Kidney glomerular epithelial cell (primary cell): ENCODE measurements at regions not wholly inside any gene's neighbourhood (a gene's known extent, or its start where the extent isn't known, plus 50 kb on each side); places are given as distances from the start of the nearest gene placed in this dataset.

Source experiments
- DNase-seq: peaks from one replicate; lab custom pipeline; 2025; lab: John Stamatoyannopoulos, UW

DNA sequence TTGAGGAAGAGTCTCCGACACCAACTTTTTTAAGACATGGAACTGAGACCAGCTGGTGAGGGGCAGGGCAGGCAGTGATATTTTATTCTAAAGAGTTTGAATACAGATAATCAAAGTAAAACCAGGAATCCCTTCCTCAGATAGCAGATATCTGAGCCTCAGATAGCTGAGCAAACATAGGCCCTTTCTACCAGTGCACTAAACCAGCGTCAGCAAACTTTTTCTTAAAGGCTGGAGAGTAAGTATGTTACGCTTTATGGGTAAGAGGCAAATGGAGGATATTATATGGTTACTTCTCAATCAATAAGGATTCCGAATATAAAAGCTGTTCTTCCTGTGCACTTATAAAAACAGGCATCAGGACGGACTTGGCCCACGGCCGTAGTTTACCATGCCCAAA is 73.9 kb downstream of the WNT5A start:
- DNase-seq = no peak

DNA sequence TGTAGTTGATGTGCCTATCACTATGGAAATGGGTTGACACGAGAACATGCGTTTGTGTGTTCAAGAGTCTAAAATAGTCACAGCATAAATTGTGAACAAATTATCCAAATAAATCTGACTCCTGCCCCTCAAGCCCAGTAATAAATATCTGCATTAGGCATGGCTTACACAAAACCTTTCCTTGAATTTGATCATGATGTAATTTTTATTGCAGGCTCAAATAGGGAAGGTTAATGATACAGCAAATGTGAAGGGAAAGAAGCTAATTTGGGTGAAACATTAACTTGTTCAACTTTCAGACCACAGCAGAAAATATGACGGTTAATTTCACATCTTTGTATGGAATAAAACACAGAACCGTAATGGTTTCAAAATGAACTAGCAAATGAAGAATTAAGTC is 74.6 kb downstream of the WNT5A start:
- no peak for DNase-seq

DNA sequence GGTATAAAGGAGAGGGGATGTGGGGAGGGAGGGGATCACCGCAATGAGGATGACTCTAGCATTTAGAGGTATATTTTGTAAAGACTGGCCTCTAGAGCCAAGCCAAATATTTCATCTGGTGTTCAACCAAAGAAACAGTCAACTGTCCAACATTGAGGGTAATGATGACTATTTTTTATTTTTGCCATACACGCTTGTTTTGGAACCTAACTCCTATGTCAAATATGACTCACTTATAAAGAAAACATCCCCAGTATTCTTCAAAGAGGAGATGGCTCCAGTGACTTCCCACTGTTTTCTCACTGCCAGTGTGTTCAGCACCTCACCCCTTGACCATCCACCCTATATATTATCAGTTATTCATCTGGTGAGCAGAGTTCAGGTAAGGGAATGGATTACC is 77.3 kb downstream of the WNT5A start:
- DNase-seq = peak; percentile 13

DNA sequence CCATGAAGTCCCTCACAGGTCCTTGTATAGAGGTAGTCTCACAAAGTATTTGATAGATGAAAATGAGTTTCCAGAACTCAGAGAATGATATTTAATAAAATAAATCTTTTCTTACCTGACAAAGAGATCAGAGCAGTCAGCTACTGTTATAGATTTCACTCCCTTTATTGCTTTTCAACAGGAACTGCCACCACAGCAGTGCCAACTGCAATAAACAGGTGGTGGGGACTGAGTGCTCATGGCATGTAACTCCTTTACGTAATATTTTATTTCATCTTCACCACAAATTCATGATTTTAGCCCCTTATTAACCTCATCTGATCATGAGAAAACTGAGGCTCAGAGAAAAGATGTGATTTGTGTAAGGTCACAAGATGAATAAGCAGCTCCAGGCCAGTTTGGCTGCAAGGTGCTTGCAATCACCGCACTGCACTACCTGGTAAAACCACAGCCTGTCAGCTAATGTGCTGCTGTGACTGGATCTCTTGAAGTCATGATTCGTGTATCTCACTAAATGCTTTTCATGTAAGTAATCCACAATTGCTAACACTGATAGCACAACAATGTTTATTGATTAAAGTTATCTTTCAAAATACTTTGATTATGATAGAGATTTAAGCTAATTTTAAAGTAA is 78.8 kb downstream of the WNT5A start:
- DNase-seq = no peak

DNA sequence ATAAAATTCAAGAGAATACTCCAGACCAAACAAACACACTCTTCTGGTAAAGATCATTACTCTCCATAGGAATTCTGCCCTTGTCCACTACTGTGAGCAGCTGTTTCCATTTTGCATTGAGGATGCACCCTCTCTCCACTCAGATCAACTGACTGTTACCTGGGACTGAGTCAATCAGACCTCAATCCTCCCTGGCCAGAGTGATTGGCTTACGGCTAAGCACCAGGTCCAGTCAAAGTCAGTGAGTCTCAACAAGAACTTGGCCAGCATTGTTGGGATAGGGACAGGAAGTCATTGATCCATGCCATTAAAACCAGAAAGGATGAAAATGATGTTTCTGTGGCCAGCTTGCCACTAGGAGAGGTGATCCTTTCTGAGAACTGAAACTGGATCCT is 79.7 kb downstream of the WNT5A start:
- no peak for DNase-seq

DNA sequence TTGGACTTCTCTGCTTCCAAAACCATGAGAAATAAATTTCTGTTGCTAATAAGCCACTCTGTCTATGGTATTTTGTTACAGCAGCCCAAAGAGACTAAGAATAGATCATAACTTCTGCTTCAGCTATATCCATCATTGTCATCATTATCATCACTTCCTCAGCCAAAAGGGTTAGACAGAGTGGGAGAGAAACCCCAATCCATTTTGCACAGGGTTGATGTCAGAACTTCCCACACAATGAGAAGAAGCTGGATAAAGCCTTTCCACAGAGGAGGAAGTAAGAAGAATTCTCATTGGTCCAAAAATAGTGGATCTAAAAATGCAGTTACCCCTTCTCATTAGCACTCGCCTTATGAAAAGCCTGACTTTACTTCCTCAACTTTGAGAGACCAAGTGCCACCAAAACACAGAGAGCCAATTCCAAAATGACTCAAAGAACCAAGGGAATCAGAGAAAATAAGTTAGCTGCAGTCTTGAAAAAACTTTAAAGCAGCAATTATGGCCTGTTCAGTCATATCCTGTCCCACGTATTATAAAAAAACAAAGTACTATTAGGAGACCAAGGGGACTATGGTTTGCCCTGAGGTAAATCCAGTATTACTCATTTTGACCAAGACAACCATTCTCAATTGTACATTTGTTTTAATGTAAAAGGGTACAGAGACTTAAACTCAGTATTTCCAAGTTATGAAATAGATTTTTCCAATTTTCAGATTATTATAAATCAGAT is 80.2 kb downstream of the WNT5A start:
- no peak for DNase-seq

DNA sequence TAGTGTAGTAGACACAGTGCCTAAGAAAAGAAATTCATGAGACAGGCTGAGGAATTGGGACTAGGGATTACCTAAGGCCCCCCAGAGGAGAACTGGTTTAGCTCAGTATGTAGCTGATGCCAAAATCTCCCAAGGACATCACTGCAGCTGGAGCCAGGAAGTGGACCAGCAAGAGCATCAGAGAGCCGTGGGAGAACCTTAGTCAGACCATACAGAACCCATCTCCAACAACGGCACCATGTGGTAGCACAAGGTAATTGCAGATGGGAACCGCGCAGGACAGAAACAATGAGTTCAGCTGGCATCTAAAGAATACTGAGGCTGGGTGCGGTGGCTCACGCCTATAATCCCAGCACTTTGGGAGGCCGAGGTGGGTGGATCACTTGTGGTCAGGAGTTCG is 81.7 kb downstream of the WNT5A start:
- no peak for DNase-seq

DNA sequence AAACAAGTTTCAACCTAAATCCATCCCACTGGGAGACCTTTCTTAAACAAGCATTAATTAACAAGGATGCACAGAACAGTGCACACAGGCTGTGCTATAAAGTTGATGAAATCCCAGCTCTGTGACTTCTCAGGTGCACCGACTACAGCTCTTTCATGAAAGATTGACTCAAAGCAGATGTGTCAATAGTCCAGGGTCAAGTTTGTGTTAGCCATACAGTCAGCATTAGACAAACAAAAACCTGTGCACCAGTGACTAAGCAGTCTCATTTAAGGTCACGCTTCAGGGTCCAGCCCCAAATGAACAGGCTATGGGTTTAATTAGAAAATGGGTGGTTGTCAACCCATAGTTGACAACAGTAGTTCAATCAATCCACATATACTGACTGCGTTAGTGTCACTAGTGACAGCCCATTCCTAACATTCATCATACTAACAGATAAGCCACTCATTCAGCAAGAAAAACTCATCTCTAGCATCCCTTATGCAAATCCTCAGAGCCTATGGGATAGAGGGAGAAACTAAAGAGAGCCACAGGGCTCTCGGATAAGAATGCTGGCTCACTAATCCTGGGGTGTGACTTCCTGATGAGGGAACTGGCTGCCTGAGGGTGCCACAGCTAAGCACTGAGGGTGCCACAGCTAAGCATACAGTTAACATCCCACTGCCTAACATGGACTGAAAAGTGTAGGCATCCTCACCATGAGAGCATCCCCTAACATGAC is 84.1 kb downstream of the WNT5A start:
- DNase-seq = peak; percentile 33

DNA sequence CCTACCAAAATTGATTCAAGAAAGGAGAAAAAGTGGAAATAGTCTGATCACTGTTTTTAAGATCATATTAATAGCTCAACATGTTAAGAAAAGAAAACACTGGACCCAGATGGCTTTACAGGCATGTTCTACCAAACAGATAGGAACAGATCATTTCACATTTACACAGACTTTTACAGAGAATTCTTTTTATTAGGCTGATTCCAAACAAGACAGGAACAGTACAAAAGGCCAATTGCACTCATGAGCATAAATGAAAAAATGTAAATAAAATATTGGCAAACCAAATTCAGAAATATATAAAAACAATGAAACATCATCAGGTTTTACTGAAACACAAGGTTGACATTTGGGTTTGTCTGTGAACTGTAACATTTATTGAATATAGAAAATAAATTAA is 106.5 kb downstream of the WNT5A start:
- DNase-seq = no peak

DNA sequence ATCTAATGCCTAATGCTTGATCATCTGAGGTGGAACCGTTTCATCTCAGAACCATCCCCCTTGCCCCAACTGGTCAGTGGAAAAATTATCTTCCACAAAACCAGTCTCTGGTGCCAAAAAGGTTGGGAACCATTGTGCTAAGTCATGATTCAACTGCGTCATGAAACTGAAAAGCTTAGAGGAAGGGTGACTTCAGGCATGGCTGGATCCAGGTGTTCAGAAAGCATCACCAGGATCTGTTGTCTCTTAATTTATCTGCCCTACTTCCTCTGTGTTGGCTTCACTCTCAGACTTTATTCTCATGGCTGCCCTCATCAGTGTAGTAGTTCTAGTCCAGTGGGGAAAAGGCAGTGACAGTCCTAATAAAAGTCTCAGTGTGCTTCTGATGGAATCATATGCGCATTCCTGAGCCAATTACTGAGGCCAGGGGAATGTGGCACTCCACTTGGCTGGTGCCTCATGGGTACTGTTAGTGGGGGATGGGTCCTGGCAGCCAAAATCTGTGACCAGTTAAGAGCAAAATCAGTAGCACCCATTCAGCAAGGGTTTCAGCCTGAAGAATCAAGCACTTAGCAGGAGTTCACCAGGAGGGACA is 110.3 kb downstream of the WNT5A start:
- no peak for DNase-seq

DNA sequence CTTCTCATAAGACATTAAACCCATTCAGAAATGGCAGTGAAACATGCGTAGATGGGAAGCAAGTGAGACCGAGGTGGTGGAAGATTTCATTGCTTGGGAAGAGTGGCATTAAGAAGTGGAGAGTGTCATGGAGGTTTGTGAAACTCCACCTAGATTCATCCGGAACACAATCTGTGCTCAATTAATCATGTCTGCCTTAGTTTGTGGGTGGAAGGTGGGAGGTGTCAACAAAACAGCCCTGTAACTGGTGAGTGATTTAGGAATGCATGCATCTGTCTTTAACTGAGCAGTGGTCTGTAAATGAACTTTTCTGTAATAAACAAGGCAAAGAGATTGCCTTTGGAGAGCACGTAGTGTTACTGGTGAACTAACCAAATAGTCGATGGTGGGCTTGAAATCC is 113.7 kb downstream of the WNT5A start:
- DNase-seq = no peak

DNA sequence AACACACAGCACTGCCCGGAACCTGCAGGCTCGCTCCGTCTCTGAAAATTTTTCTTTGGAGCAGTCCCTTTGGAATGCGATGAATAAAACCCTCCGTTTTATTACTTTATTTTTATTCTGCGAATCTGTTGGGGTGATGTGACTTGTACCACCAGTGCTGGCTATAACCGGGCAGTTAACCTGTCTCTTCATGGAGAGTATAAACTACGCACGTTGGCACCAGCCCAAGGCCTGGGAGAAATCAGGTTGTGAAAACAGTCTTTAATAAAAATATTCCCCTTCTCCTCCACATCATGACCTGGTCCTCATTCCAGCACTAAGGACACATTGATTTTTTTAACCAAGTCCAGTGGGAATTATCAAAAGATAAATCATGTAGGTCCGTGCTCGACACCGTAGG is 116.8 kb downstream of the WNT5A start:
- no peak for DNase-seq

DNA sequence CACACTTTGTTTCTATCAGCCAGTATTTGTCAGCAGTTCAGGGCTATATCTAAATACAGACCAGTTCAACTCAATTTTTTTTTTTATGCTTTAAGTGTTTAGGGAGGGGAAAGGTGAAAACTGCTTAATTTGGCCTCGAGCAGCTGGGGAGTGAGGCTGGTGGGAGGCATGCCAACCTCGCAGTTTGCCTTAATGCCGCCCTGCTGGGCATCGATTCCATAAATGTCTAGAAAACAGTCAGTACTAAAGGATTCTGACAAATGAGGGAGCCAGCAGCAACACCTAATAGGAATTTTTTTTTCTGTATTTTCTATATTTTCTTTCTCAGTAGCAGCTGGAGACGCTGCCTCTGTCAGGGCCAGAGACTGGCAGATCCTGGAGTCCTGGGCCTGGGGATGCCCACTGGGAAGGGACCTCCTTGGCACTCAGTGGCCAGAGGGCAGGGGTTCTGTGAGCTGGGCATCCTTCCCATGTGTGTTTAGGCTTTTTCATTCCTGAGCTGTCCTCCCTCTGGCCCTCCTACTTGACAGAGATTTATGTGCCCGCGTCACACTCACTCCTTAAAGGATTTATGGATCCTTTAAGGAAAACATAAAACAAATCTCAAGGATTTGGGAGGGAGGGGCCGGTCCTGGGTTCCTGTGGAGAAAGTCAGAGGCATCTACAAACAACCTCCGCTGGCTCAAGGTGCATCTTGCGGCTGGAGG is 117.8 kb downstream of the WNT5A start:
- DNase-seq = no peak

DNA sequence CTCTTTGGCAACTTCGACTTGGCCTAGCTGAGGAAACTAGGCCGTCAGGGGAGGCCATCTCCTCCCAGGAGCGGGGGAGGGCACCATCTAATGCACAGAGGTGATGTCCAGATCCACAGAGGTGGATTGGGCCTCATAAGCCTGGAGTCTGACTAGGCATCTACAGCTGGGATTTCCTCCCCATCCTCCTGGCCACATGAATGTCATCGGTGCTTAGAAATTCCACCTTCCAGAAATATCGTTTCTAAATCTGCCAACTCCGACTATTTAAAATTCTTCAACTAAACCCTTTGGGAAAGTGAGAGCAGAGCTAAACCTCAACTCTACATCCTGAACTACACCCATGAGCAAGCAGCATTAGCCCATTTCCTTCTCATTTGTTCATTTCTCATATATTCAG is 118.7 kb downstream of the WNT5A start:
- DNase-seq = no peak

DNA sequence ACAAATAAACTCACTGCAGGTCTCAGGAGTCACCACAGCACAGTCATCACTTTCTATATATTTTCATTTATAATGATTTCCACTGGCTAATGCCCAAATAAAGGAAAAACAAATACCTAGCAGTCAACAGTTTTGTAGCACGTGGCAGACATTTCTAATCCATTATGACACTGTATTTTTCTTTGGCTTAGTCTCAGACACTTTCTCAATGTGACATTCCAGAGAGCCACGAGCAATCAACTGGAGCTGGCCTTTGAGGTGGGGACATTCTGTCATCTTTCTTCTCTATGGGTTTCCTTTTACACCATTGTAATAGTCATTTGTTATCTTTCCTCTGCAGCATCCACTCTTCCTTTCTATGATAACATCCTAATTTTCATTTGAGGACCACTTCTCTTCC is 119.7 kb downstream of the WNT5A start:
- no peak for DNase-seq

DNA sequence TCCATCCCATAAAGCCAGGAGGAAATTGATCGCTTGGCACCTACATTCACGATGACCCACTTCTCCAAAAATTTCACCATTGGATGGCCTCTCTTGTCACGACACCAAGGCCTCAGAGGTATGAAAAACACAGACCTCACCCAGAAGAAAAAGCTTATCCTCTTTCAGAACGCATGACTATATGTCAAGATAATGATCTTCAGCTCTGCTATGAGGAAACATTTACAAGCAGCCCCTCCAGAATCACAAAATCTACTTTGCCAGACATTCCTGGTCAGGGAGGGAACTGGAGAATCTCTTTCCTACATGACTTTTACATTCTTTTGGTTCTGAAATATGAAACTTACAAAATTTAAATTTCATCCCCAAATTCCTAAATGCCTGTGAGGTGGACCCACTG is 122.7 kb downstream of the WNT5A start:
- no peak for DNase-seq

DNA sequence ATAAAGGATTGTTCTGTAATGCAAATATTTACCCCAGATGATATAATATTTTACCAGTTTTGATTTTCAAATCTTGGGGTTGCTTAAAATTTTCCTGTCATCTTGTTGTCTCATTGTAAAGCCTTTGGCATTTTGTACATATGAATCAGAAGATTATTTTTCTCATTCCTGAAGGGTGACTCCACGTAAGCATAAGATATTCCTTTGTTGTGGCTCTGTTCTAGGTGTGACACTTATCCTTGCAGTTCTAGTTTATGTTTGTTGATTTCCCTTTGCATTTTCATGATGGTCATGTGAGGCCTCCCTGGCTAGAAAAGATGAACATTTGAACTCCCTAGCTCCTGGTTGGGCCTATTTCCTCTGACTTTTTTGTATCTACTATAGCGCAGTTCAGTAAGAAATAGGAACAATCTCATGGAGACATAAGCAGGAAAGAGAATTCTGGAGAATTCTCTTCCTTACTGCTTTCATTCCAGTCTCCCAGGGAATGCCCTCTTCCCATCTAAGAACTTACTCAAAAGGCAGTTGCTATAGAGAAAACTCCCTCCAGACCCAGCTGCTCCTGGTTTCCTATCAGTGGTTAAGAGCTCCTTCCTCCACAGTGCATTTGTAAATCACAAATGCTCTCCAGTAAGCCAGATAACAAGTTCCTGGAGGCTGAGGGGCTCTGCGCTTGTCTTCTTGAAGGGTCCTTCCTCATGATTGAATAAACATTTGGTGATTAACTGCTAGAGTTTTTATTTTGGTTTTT is 124.7 kb downstream of the WNT5A start:
- DNase-seq = peak; percentile 3

DNA sequence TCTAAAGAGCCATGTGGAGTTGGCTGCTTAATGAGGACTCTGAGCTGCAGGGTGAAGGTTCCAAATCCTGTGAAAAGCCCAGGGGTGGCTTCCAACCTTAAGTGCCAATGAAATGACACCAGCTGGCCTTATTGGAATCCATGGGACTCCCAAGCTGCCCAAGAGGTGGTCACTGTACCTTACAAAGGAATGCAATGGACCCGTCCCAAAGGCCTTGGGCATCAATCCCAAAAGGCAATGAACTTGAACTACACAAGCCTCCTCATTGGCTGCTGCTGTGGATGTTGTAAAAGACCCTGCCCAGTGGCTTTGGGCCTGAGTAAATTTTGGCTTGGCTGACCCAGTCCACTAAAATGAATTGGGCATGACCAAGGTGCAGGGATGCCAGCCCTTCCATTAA is 129.3 kb downstream of the WNT5A start:
- DNase-seq = no peak

DNA sequence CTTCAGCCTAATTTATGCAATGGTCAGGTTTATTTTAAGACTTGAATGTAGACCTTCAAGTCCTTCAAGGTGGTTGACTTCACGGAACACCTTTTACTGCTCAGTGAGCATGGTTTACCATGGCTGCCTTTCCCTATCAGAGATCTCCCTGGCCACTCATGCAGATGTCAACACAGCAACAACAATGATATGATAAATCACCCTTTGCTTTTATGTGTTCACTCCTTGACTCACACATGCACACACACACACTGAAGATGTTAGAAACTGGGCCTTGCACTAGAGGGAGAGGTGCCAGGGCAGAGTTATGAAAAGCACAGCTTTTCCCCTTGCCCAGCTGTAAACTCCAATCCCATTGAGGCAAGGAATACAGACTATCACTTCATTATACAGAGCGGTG is 134.4 kb downstream of the WNT5A start:
- DNase-seq = peak; percentile 35

DNA sequence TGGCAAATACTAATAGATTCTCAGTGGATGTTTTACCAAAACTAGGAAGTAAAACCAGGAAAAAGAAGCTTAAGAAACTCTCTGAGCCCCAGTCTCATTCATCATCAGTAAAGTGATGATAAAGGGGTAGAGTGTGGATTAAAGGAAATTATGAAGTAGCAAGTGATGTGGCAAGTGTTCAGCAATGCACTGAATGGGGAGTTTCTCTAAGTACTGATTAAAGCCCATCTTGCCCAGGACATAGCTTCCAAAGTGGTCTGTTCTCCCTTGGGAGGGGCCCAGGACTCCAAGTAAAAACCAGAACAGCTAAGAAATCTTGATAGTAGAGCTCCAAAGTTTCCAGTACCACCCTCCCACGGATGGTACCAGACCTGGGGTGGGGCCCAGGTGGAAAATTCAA is 137.3 kb downstream of the WNT5A start:
- DNase-seq = no peak

DNA sequence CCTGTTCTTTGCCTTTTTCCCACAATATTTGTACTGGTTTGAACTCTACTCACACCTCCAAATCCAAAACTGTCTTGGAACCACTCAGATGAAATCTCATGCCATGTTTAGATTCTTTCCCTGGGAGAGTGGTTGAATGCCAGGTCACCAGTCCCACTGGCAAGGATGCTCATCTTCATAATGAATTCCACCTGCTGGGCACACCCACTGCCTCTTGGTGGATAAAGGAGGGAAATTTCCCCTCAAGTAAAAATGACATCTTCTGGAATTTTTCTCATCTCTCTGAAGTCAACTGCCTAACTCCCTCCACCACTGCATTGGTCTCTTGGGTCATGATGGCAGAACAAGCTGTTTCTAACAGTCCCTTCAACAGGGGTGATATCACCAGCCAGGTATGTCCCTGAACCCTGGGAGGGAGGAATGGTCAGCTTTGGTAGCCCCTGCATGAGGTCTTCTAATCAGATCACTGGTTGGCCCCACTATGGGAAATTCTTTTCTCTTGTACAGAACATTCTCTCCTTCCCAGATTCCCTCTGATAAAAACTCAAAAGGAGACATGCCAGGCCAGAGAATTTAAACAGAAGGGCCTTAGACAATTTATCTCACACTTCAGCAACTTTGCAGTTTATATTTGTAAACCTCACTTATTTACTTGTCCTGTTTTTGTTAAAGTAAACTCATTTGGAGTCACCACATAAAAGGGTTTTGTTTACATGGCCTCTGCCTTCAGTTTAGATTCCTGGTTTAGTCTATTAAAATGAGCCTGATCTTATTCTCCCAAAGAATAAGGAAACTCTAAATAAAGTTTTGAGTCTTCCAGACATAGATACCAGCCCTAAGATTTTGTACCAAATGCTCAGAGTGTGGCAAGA is 143.4 kb downstream of the WNT5A start:
- DNase-seq = peak; percentile 33
